ENCODE measurements at regions not wholly inside any gene's neighbourhood (a gene's known extent, or its start where the extent isn't known, plus 50 kb on each side); places are given as distances from the start of the nearest gene placed in this dataset.

DNA sequence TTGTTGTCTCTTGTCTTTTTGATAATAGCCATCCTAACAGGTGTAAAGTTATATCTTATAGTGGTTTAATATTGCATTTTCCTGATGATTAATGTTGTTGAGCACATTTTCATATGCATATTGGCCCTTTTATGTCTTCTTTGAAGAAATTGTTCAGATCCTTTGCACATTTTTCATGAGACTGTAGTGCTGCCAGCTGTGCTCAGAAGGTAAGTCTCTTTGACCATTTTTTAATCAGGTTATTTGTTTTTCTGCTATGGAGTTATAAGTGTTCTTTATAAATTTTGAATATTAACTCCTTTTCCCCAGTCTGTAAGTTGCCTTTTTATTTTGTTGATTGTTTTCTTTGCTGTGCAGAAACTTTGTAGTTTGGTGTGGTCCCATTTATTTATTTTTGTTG is 55.8 kb upstream of the ZNF184 start:
- no peak for TF ChIP-seq CTCF (conservative IDR thresholded peaks at IDR 0.05; ENCODE audit: low read depth, low read length)
- H3K4me3 ChIP-seq (ENCODE audit: low read length): no peak overlapping the region
- no peak for DNase-seq (ENCODE audit: low read depth)

Data from retinal pigment epithelial cell (primary cell).